ENCODE measurements at regions not wholly inside any gene's neighbourhood (a gene's known extent, or its start where the extent isn't known, plus 50 kb on each side); places are given as distances from the start of the nearest gene placed in this dataset.

GRCh38 chr2:160906878-160907277 is 253.3 kb upstream of the TANK start:
- POLR2A ChIA-PET: no interaction called here

DNA sequence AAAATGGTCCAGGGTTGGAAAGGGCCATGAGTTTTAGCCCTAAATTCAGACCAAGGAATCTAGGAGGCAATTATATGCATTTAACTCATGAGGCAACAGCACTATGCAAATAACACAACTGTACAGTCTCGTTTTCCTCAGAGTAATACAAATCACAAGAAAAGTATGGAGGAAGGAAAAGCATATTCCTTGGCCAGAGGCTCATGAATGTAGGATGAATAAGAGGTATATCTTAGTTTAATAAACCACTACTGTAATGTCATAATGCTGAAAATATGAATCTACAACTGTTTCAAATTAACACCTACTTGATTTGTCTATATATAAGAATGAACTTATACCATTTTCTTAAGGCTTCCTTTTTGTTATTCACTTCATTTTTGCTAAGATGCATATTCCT is 252.5 kb upstream of the TANK start:
- CTCF ChIA-PET: no interaction called here

More at GRCh38 chr2:160906878-160907277, 253.3 kb upstream of the TANK start:
- CTCF ChIA-PET: no interaction called here

GRCh38 chr2:160908157-160908556 is 252.1 kb upstream of the TANK start:
- POLR2A ChIA-PET: no interaction called here
- CTCF ChIA-PET: no interaction called here

More for the DNA sequence above, 252.5 kb upstream of the TANK start:
- POLR2A ChIA-PET: no interaction called here

DNA sequence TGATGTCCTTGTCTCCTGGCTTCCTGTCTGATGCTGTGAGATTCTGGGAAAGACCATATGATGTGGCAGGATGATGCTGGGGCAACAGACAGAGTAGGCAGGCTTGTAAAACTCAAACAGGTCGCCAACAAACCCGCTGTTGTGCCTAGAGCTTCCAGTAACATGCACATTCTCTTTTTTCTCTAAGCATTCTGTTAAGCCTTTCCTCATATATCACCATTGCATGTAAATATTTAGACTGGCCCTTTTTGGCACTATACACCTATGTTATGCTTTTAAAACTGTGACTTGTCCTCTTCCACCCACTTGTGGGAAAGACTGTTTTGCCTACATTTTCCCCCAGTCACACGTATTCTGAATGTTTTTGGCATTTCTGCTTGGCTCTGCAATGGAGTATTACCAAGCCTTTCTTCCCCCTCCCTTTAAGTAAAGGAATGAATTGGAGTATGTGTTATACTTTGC is 250.4 kb upstream of the TANK start:
- ChIA-PET CTCF (interaction anchor here (0.6 kb wide), 1 partner anchor 1454 kb away, joined by 3 read pairs; no protein-coding TSS in a partner anchor), POLR2A (no interaction called here)

GRCh38 chr2:160910681-160911080 is 249.5 kb upstream of the TANK start:
- ChIA-PET CTCF (no interaction called here), POLR2A (no interaction called here)

- POLR2A ChIA-PET: no interaction called here
- CTCF ChIA-PET: interaction anchor here (1.5 kb wide), 1 partner anchor 10 kb away, joined by 3 read pairs; no protein-coding TSS in a partner anchor
Observed at GRCh38 chr2:160911258-160911657, 249.0 kb upstream of the TANK start.

DNA sequence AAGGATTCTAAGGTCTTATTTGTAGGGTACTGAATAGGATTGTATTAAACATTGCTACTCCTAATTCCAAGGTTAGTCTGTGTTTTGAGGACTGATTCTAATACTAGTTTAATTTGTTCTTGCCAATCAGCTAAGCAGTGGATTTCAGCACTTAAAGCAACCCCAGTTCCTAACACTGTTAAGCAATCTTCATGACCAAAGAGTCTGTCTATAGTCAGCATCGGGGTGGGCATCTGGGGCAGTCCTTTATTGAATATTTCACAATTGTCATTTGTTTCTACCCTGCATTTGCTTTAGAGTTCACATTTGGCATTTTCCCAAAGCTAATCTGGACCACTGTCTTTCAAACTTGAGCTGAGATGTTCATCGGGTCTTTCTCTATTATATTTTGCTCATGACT is 248.0 kb upstream of the TANK start:
- CTCF ChIA-PET: interaction anchor here (1.5 kb wide), 1 partner anchor 9 kb away, joined by 3 read pairs; no protein-coding TSS in a partner anchor
- POLR2A ChIA-PET: no interaction called here

GRCh38 chr2:160913323-160913722 is 246.9 kb upstream of the TANK start:
- POLR2A ChIA-PET: no interaction called here
- CTCF ChIA-PET: no interaction called here

DNA sequence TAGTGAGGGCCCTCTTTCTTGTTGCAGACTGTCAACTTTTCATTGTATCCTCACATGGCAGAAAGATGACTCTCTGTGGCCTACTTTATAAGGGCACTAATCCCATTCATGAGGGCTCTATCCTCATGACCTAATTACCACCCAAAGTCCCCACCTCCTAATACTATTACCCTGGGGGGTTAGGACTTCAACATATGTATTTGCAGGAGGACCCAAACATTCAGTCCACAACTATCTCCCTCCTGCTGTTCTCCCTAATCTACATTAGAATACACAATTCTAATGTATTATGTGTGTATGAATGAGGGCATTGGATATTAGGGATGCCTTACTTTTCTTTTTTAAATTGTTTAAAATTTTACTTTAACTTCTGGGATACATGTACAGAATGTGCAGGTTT is 246.0 kb upstream of the TANK start:
- CTCF ChIA-PET: no interaction called here
- POLR2A ChIA-PET: no interaction called here

GRCh38 chr2:160916300-160916699 is 243.9 kb upstream of the TANK start:
- CTCF ChIA-PET: no interaction called here
- POLR2A ChIA-PET: no interaction called here

GRCh38 chr2:160917850-160918249 is 242.4 kb upstream of the TANK start:
- CTCF ChIA-PET: no interaction called here

GRCh38 chr2:160918258-160918657 is 242.0 kb upstream of the TANK start:
- CTCF ChIA-PET: no interaction called here
- POLR2A ChIA-PET: no interaction called here

More at GRCh38 chr2:160917850-160918249, 242.4 kb upstream of the TANK start:
- POLR2A ChIA-PET: no interaction called here

DNA sequence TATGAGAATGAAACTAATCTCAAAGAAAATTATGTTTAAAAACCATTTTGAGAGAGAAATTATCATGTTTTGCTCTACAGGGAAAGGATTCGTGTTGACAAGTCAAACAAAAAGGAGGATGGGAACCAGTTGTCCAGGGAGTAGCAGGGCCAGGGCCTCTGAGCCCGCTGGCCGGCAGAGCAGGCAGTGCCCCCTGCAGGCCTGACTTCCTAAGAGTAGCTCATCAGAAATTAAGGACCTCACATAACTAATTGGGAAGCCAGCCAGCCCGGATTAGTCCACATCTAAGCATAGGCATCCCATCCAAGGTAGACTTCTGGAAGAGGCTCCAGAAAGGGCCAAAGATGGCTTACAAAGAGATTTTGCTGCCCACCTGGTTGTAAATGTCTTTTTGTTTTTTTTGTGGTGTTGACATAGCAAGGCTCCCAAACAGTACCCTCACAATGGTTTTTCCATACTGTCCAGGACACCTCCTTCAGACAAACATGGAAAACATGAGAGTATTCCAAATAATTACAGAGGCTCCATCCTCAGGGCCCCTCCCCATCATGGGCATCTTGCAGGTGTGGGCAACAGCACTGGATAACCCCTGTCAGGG is 241.2 kb upstream of the TANK start:
- CTCF ChIA-PET: interaction anchor here (0.9 kb wide), 1 partner anchor 489 kb away, joined by 3 read pairs; no protein-coding TSS in a partner anchor
- POLR2A ChIA-PET: no interaction called here

DNA sequence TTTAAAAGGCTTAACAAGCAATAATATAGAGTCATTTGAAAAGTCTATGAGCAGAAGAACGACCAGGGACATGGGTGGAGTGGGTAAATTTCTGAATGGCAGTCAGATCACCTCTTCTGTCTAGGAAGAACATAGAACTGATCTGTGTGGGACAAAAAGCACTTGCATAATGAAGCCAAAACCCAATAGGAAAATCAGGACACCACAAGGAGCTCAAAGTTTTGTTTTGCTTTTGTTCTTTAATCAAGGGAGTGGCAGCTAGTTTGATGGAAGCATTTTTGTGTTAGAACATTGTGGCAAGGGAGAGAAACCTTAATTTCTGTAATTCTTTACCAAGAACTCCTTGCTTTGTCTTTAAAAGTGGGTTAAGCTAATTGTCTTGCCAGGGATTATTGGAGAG is 240.2 kb upstream of the TANK start:
- ChIA-PET POLR2A (no interaction called here), CTCF (no interaction called here)

GRCh38 chr2:160920791-160921303 is 239.4 kb upstream of the TANK start:
- ChIA-PET CTCF (interaction anchor here (1.0 kb wide), 1 partner anchor 9 kb away, joined by 3 read pairs; no protein-coding TSS in a partner anchor), POLR2A (no interaction called here)

- ChIA-PET CTCF (interaction anchor here (1.0 kb wide), 1 partner anchor 10 kb away, joined by 3 read pairs; no protein-coding TSS in a partner anchor), POLR2A (no interaction called here)
Observed at GRCh38 chr2:160921386-160921964, 238.8 kb upstream of the TANK start.

- POLR2A ChIA-PET: no interaction called here
- CTCF ChIA-PET: no interaction called here
Observed at GRCh38 chr2:160924936-160925353, 235.3 kb upstream of the TANK start.

- CTCF ChIA-PET: no interaction called here
- POLR2A ChIA-PET: no interaction called here
Observed at GRCh38 chr2:160925956-160926355, 234.3 kb upstream of the TANK start.

DNA sequence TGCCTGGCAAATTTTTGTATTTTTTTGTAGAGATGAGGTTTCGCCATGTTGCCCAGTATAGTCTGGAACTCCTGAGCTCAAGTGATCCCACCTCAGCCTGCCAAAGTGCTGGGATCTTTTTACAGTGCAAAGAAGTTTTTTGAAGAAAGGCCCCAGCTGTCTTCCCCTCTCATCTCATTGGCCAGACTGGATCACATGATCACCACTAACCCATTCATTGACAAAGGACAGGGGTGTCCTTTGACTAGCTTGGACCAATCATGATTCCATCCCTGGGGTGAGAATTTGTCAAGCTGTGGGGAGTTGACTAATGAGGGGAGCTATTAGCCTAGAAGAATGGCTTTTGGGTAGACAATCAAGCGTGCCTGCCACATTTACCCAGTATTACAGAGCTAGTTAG is 232.9 kb upstream of the TANK start:
- CTCF ChIA-PET: no interaction called here
- POLR2A ChIA-PET: no interaction called here

- POLR2A ChIA-PET: no interaction called here
Observed at GRCh38 chr2:160928854-160929301, 231.3 kb upstream of the TANK start.

DNA sequence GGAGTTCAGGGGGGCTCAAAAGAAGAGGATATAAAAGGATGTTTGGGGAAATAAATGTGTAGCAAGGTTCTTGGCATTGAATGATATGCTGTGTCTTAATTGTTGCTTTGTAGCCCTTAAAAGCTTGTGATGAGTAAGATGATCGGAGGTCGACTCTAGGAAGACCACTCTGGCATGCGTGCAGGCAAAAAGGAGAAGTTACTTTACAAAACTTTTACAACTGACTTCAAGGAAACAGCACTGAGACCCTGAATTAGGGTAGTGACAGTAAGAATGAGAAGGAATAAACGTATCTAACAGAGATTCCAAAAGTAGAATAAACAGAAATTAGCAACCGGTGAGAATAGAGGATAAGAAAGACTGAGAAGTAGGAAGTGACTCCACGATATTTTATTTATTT is 228.7 kb upstream of the TANK start:
- ChIA-PET POLR2A (no interaction called here), CTCF (no interaction called here)

More at GRCh38 chr2:160928854-160929301, 231.3 kb upstream of the TANK start:
- CTCF ChIA-PET: no interaction called here
